Renal pelvis (tissue), 1 donor: ENCODE measurements at regions not wholly inside any gene's neighbourhood (a gene's known extent, or its start where the extent isn't known, plus 50 kb on each side); places are given as distances from the start of the nearest gene placed in this dataset.
"Not testable (repeated sequence)": the region's sequence is repeated elsewhere in the genome, so short reads cannot be mapped to it uniquely, and the experiment has no call there.

Source experiments
- DNase-seq: peaks from one replicate; pipeline ENCODE4 v3.0.0-alpha.2; 2013

DNA sequence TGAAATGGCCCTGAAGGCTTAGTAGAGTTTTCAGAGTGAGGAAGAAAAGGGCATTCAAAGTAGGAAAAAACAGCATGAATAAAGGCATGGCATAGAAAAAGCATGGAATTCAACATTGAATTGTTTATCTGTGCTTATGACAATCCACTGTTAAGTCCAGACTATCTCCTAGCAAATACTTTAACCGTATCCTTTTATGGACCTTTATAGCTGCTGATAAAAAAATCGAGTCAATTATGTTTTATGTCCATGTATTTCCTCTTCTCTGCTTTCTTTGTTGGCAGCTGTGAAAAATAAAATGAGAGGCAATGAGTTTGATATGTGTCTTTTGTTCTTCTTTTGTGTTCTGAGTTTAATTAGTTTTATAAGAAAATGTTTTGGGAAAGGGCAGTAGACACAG, 70.4 kb downstream of the TDRD15 start:
- no peak for DNase-seq

- DNase-seq, result no peak
Measured at GRCh38 chr2:21194858-21195271, 71.1 kb downstream of the TDRD15 start.

DNA sequence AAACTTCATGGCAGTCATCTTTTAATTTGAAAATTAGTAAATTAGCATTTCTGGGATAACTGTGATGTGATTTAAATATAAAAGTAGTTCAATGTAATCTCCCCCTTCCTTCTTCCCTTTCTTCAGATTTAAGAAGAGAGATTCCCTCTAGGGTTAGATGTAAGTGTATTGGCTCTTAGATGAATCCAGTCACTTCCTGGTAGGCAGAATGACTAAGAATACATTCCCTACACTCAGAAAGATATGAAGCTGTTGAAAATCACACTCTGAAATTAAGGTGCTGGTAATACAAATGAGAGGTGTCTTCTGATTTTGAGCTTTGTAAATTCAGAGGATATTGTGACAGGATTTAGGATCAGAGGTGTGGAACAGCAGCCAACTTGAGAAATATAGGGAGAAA, 71.6 kb downstream of the TDRD15 start:
- DNase-seq, result no peak

DNA sequence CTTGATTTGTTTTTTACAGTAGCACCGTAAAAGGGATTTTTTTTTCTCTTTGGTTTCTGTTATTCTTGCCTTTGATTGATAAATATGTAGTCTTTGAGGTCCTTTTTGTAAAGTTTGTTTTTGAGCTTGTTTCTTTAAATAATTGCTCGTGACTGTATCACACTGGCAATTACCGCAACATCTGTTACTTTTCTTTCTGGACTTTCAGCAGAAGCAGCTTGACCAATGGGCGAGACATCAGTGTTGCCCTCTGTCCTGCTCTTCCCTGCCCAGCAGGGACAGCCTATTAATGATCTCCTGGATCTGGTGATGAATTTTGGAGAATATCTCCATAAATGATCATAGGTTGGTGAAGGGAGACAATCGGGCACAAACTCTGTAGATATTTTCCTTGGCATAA, 74.9 kb downstream of the TDRD15 start:
- DNase-seq, result no peak

GRCh38 chr2:21203976-21204375, 80.2 kb downstream of the TDRD15 start:
- DNase-seq, result no peak

GRCh38 chr2:21214085-21214484, 90.3 kb downstream of the TDRD15 start:
- not testable (repeated sequence) for DNase-seq

GRCh38 chr2:21217442-21217841, 93.7 kb downstream of the TDRD15 start:
- DNase-seq, result no peak

GRCh38 chr2:21220930-21221329, 97.2 kb downstream of the TDRD15 start:
- no peak for DNase-seq

GRCh38 chr2:21223618-21224017, 99.8 kb downstream of the TDRD15 start:
- DNase-seq, result no peak

- DNase-seq, result no peak
Measured at GRCh38 chr2:21228041-21228895, 104.5 kb downstream of the TDRD15 start.

- DNase-seq, result no peak
Measured at GRCh38 chr2:21229302-21229701, 105.5 kb downstream of the TDRD15 start.

GRCh38 chr2:21230140-21230539, 106.4 kb downstream of the TDRD15 start:
- no peak for DNase-seq

DNA sequence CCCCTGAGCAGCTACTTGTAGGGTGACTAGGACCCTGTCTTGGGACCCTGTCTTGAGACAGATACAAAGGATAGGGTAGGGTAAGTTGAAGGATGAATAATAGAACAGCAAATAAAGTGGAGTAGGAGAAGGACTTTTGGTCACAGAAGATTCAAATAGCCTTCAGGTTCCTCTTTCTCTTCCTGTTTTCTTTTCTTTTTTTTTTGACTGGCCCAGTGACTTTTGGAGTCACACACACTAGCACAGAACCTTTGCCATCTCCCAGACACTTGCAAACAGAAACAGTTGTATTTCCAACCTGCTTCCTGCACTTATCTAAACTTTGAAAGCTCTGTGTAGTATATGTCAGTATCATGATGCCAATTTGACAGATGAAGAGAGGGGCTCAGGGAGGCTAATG, 108.2 kb downstream of the TDRD15 start:
- no peak for DNase-seq

GRCh38 chr2:21233194-21233593, 109.4 kb downstream of the TDRD15 start:
- no peak for DNase-seq

DNA sequence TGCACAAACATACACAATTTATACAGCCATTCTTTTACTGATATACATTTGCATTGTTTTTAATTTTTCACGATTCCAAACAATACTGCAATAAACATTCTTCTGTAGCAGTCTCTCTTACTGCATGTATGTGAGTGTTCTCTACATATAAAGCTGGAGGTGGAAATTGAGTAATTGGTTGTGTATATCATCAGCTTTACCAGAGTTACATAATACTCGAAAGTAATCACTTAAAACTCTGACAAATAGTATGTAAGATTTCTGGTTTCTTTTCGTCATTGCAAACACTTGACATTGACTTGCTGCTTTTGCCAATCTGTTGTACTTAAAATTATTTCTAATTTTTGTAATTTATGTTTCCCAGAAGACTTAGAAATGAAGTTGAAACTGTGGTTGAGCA, 110.2 kb downstream of the TDRD15 start:
- DNase-seq, result no peak

DNA sequence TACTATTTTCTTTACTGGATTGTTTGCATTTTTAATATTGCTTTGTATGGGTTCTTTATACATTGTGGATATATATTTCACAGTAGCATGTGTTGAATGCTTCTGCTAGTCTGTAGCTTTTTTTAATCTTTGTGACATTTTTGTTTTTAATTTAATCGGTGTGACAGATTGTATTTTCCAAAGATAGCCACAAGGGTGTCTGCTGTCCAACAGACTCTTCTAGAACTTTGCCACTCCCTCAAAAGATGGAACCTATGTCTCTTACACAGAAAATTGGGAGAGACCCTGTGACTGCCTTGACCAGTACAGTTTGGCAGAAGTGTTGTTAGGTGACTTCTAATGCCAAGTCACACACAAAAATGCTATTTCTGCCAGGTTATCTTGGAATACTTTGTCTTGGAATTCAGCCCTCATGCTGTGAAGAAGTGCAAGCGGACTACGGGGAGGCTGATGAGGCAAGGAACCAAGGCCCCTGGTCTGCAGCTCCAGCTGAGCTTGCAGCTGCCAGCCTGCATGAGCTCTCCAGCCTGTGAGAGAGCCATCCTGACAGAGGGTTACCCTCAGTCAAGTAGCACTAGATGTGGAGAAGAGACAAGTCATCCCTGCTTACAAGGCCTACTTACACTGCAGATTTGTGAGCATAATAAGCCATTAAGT, 110.8 kb downstream of the TDRD15 start:
- no peak for DNase-seq

DNA sequence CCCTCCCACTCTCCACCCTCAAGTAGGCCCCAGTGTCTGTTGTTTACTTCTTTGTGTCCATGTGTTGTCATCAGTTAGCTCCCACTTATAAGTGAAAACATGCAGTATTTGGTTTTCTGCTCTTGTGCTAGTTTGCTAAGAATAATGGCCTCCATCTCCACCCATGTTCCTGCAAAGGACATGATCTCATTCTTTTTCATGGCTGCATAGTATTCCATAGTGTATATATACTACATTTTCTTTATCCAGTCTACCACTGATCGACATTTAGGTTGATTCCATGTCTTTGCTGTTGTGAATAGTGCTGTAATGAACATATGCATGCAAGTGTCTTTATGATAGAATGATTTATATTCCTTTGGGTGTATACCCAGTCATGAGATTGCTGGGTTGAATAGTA, 116.0 kb downstream of the TDRD15 start:
- DNase-seq, result not testable (repeated sequence)

DNA sequence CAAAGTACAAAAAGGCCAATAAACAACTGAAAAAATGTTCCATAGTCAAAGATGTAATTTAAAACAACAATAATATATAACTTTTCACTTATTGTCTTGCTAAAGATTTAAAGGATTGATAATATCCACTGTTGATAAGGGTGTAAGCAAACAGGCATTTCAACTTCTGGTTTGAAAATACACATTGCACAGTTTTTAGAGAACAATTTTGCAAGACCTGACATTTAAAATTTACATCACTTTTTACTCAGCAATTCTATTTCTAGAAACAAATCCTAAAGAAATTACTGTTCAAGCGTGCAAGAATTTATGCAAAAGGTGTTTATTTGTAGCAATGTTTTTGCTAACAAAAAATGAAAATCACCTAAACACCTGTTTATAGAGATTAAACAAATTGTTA, 120.4 kb downstream of the TDRD15 start:
- no peak for DNase-seq

GRCh38 chr2:21245565-21245964, 121.8 kb downstream of the TDRD15 start:
- DNase-seq, result no peak

GRCh38 chr2:21249367-21249766, 125.6 kb downstream of the TDRD15 start:
- DNase-seq, result no peak

DNA sequence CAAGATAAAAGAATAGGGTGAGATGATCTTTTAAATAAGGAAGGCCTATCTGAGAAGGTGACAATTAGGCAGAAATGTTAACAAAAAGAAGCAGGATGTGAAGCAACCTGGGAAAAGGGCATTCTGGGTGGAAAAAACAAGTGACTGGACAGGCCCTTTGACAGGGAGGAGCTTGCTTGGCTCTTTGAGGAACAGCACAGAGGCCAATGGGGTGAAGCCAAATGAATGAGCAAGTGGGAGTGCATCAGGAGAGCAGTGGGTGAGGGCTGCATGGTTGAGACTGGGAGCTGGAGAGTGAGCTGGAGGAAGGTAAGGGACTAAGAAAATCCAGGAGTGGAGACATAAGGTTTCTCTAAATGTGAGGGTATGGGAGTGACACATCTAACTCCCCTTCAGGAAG, 126.9 kb downstream of the TDRD15 start:
- DNase-seq, result no peak

DNA sequence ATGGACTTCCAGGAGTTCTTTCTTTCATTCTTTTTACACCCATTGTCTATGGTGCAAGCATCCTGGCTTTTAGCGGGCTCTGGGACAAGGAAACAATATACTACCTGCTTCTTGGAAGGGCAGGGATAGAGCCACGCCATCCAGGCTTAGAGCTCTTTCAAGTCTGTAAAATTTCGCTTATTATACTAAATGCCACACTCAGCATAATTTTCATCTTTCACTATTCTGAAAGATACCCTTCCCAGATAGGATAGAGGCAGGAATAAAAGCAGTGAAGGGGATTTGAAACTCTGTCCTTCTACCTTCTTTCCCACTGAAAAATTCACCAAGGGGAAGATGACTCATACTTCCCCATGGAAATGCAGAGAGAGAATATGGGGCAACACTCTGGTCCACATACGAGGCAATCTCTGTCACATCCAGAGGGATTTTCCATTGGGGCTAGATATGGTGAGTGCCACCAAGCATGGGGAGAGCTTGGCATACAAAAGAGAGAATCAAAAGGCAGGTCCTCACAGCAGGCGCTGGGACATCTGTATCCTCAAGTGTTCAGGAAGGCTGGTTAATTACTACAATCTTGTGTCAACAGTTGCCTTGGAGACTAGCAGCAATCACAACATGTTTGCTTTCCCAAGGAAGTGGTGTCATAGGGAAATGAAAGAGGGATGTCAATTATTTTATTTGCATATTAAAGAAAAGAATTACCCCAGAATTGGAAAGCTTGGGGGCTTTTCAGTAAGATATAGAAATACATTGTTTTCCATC, 127.6 kb downstream of the TDRD15 start:
- DNase-seq, result no peak
